ENCODE measurements at regions not wholly inside any gene's neighbourhood (a gene's known extent, or its start where the extent isn't known, plus 50 kb on each side); places are given as distances from the start of the nearest gene placed in this dataset.

GRCh38 chr18:60537074-60537473, 164.5 kb upstream of the MC4R start:
- in situ Hi-C loops (cut with HindIII; ENCODE audit: low pct_ligation_motif_present, low sequenced_read_pairs), result no loop called here
- no peak overlapping the region for H3K4me3 ChIP-seq (ENCODE audit: low read depth, low read length)
- no peak overlapping the region for H3K27ac ChIP-seq

GRCh38 chr18:60538891-60539290, 166.3 kb upstream of the MC4R start:
- H3K4me3 ChIP-seq (ENCODE audit: low read depth, low read length), result no peak overlapping the region
- H3K27ac ChIP-seq, result no peak overlapping the region
- TF ChIP-seq CTCF (IDR thresholded peaks at IDR 0.05; ENCODE audit: low read depth, low read length, missing control alignments), result no peak
- no peak for DNase-seq
- in situ Hi-C loops (cut with HindIII; ENCODE audit: low pct_ligation_motif_present, low sequenced_read_pairs), result no loop called here
- no peaks in the 10 kb centered on the region for H3K27me3 ChIP-seq (replicated peaks)
- no peaks in the 10 kb centered on the region for H3K36me3 ChIP-seq (replicated peaks)

More at GRCh38 chr18:60537074-60537473, 164.5 kb upstream of the MC4R start:
- no peak for TF ChIP-seq CTCF (IDR thresholded peaks at IDR 0.05; ENCODE audit: low read depth, low read length, missing control alignments)
- Histone ChIP-seq H3K36me3 (replicated peaks) (no peaks in the 10 kb centered on the region), H3K27me3 (replicated peaks) (no peaks in the 10 kb centered on the region)
- no peak for DNase-seq

GRCh38 chr18:60541661-60542060, 169.1 kb upstream of the MC4R start:
- Histone ChIP-seq H3K27me3 (replicated peaks) (no peaks in the 10 kb centered on the region), H3K36me3 (replicated peaks) (no peaks in the 10 kb centered on the region)
- no peak for TF ChIP-seq CTCF (IDR thresholded peaks at IDR 0.05; ENCODE audit: low read depth, low read length, missing control alignments)

GRCh38 chr18:60543646-60544045, 171.1 kb upstream of the MC4R start:
- H3K4me3 ChIP-seq (ENCODE audit: low read depth, low read length), result no peak overlapping the region
- TF ChIP-seq CTCF (IDR thresholded peaks at IDR 0.05; ENCODE audit: low read depth, low read length, missing control alignments), result no peak
- no peaks in the 10 kb centered on the region for H3K27me3 ChIP-seq (replicated peaks)
- no peak overlapping the region for H3K27ac ChIP-seq
- in situ Hi-C loops (cut with HindIII; ENCODE audit: low pct_ligation_motif_present, low sequenced_read_pairs), result no loop called here
- no peaks in the 10 kb centered on the region for H3K36me3 ChIP-seq (replicated peaks)
- no peak for DNase-seq

More at GRCh38 chr18:60541661-60542060, 169.1 kb upstream of the MC4R start:
- no peak for DNase-seq
- Histone ChIP-seq H3K27ac (no peak overlapping the region), H3K4me3 (ENCODE audit: low read depth, low read length) (no peak overlapping the region)
- in situ Hi-C loops (cut with HindIII; ENCODE audit: low pct_ligation_motif_present, low sequenced_read_pairs), result no loop called here

GRCh38 chr18:60549338-60549960, 176.9 kb upstream of the MC4R start:
- in situ Hi-C loops (cut with HindIII; ENCODE audit: low pct_ligation_motif_present, low sequenced_read_pairs), result no loop called here
- Histone ChIP-seq H3K36me3 (replicated peaks) (no peaks in the 10 kb centered on the region), H3K4me3 (ENCODE audit: low read depth, low read length) (no peak overlapping the region), H3K27ac (no peak overlapping the region), H3K27me3 (replicated peaks) (no peaks in the 10 kb centered on the region)
- TF ChIP-seq CTCF (IDR thresholded peaks at IDR 0.05; ENCODE audit: low read depth, low read length, missing control alignments), result peak; percentile 68
- peak; percentile 64 for DNase-seq

GRCh38 chr18:60552948-60553347, 180.4 kb upstream of the MC4R start:
- no peaks in the 10 kb centered on the region for H3K36me3 ChIP-seq (replicated peaks)

More at GRCh38 chr18:60552948-60553347, 180.4 kb upstream of the MC4R start:
- in situ Hi-C loops (cut with HindIII; ENCODE audit: low pct_ligation_motif_present, low sequenced_read_pairs), result no loop called here
- no peak for DNase-seq
- TF ChIP-seq CTCF (IDR thresholded peaks at IDR 0.05; ENCODE audit: low read depth, low read length, missing control alignments), result no peak
- no peaks in the 10 kb centered on the region for H3K27me3 ChIP-seq (replicated peaks)
- no peak overlapping the region for H3K4me3 ChIP-seq (ENCODE audit: low read depth, low read length)
- H3K27ac ChIP-seq, result no peak overlapping the region
